K562 (cell line): ENCODE measurements at regions not wholly inside any gene's neighbourhood (a gene's known extent, or its start where the extent isn't known, plus 50 kb on each side); places are given as distances from the start of the nearest gene placed in this dataset.

Experiments
- POLR2AphosphoS5 ChIP-seq: IDR thresholded peaks from 2 replicates; pipeline ENCODE4 v1.6.1; 2011; ENCODE audit warnings: mild to moderate bottlenecking, low read depth, low read length, moderate library complexity; ENCODE audit not compliant: control insufficient read depth, insufficient read depth
- ZNF707 ChIP-seq: fragments of 250-450 bp; sonication (Bioruptor Pico); conservative IDR thresholded peaks from 2 replicates; pipeline ENCODE4 v1.8.0; 2022; ENCODE audit warnings: inconsistent platforms, mild to moderate bottlenecking, moderate library complexity
- TF ChIP-seq, protein P1 (sequence below), 3 experiments: IDR thresholded peaks in 2 of 3; conservative IDR thresholded peaks in 1 of 3; 2 replicates each; pipeline ENCODE4 v1.5.1; 2011 to 2012; ENCODE audit warnings: low read length in 3 of 3, mild to moderate bottlenecking in 3 of 3, control low read depth in 2 of 3, improper control_type of control experiment in 1 of 3, inconsistent platforms in 1 of 3, low read depth in 1 of 3, mixed read lengths in 1 of 3, moderate library complexity in 1 of 3; ENCODE audit not compliant: insufficient read depth in 2 of 3

DNA sequence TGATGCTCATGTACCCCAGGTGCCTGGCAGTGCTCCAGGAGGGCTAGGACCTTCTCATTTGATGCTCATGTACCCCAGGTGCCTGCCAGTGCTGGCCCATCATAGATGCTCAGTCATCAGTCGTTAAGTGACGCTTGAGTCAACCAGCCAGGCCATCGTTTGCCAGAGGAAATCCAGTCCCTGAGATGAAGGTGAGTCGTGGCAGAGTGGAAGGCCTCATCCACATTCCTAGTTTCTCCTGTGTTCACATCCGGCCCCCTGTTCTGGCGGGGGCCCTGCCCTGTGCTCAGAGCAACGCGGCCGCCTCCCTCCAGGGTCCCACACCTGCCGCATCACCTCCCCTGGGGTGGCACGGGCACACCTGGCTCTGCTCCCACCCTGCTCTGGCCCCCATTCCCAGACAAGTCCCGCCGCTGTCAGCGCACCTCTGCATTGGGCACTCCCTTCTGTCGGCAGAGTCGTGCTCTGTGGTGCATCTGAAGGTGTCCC, 279.9 kb downstream of the BRD1 start:
- TF ChIP-seq POLR2AphosphoS5 (no peak), ZNF707 (CRISPR knock-in tag) (no peak)
- TF ChIP-seq, protein P1, sequence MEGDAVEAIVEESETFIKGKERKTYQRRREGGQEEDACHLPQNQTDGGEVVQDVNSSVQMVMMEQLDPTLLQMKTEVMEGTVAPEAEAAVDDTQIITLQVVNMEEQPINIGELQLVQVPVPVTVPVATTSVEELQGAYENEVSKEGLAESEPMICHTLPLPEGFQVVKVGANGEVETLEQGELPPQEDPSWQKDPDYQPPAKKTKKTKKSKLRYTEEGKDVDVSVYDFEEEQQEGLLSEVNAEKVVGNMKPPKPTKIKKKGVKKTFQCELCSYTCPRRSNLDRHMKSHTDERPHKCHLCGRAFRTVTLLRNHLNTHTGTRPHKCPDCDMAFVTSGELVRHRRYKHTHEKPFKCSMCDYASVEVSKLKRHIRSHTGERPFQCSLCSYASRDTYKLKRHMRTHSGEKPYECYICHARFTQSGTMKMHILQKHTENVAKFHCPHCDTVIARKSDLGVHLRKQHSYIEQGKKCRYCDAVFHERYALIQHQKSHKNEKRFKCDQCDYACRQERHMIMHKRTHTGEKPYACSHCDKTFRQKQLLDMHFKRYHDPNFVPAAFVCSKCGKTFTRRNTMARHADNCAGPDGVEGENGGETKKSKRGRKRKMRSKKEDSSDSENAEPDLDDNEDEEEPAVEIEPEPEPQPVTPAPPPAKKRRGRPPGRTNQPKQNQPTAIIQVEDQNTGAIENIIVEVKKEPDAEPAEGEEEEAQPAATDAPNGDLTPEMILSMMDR (IDR thresholded peaks at IDR 0.05 in 2 of 3, conservative IDR thresholded peaks at IDR 0.05 in 1 of 3; ENCODE audit: insufficient read depth in 2 of 3, low read depth in 1 of 3, low read length in 3 of 3), result no peak
